ENCODE measurements at regions not wholly inside any gene's neighbourhood (a gene's known extent, or its start where the extent isn't known, plus 50 kb on each side); places are given as distances from the start of the nearest gene placed in this dataset.

GRCh38 chr4:56226579-56226978 lies 160.7 kb downstream of the AASDH start:
- Histone ChIP-seq H3K27ac (ENCODE audit: insufficient read depth, low read length, poor library complexity, severe bottlenecking) (no peak overlapping the region), H3K27me3 (ENCODE audit: control insufficient read depth, insufficient read depth, low read length) (no peaks in the 10 kb centered on the region), H3K36me3 (ENCODE audit: control insufficient read depth, insufficient read depth, low read length) (no peaks in the 10 kb centered on the region), H3K4me1 (ENCODE audit: control insufficient read depth, insufficient read depth, low read length, poor library complexity, severe bottlenecking) (no peaks in the 10 kb centered on the region), H3K9me3 (ENCODE audit: control insufficient read depth in 2 of 2, low read length in 2 of 2) (no peaks in the 10 kb centered on the region), H3K4me3 (ENCODE audit: low read depth, low read length) (no peak overlapping the region)
- Mint-ChIP-seq H3K36me3 (no peaks in the 10 kb centered on the region), H3K27ac (no peak overlapping the region), H3K4me3 (no peak overlapping the region), H3K4me1 (no peaks in the 10 kb centered on the region), H3K9me3 (peaks cover 0 to 3% (median 0%) of the 10 kb centered on the region in 7 donors), H3K27me3 (peaks cover 16% of the 10 kb centered on the region)
- no peak for ATAC-seq (ENCODE audit: low read depth in 2 of 2)
- no peak for DNase-seq

DNA sequence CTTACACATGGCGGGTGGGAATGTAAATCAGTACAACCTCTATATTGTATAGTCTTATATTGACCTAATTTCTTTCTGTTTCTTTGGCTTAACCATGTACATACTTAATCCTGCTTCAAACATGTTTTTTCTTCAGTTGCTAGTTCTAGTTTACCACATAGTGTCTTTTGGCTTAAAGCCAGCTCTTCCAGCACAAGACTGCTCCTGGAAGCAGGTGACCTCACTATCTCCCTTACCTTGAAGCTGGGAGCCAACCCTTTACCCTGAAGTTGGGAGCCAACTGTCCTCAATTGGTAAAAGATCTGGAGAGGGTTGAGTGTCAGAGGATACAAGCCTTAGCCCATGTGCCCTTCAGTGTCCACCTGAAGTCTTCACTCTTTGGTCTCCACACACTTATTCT lies 162.7 kb downstream of the AASDH start:
- Mint-ChIP-seq H3K4me1 (no peaks in the 10 kb centered on the region), H3K27ac (no peak overlapping the region)
- no peak overlapping the region for H3K4me3 ChIP-seq (ENCODE audit: low read depth, low read length)

GRCh38 chr4:56222514-56222913 lies 164.8 kb downstream of the AASDH start:
- H3K27ac ChIP-seq (ENCODE audit: insufficient read depth, low read length, poor library complexity, severe bottlenecking): no peak overlapping the region
- Mint-ChIP-seq H3K27ac (no peak overlapping the region), H3K27me3 (peaks cover 23% of the 10 kb centered on the region), H3K4me3 (no peak overlapping the region), H3K36me3 (no peaks in the 10 kb centered on the region), H3K4me1 (no peaks in the 10 kb centered on the region), H3K9me3 (peaks cover 0 to 5% (median 0%) of the 10 kb centered on the region in 7 donors)
- no peaks in the 10 kb centered on the region for H3K27me3 ChIP-seq (ENCODE audit: control insufficient read depth, insufficient read depth, low read length)
- ATAC-seq (ENCODE audit: low read depth in 2 of 2): no peak
- DNase-seq: no peak
- H3K4me1 ChIP-seq (ENCODE audit: control insufficient read depth, insufficient read depth, low read length, poor library complexity, severe bottlenecking): no peaks in the 10 kb centered on the region
- no peak overlapping the region for H3K4me3 ChIP-seq (ENCODE audit: low read depth, low read length)
- no peaks in the 10 kb centered on the region for H3K9me3 ChIP-seq (ENCODE audit: control insufficient read depth in 2 of 2, low read length in 2 of 2)
- H3K36me3 ChIP-seq (ENCODE audit: control insufficient read depth, insufficient read depth, low read length): no peaks in the 10 kb centered on the region

More for the DNA sequence above, 162.7 kb downstream of the AASDH start:
- no peak overlapping the region for H3K4me3 Mint-ChIP-seq
- Histone ChIP-seq H3K4me1 (ENCODE audit: control insufficient read depth, insufficient read depth, low read length, poor library complexity, severe bottlenecking) (no peaks in the 10 kb centered on the region), H3K27me3 (ENCODE audit: control insufficient read depth, insufficient read depth, low read length) (no peaks in the 10 kb centered on the region), H3K9me3 (ENCODE audit: control insufficient read depth in 2 of 2, low read length in 2 of 2) (no peaks in the 10 kb centered on the region), H3K27ac (ENCODE audit: insufficient read depth, low read length, poor library complexity, severe bottlenecking) (no peak overlapping the region), H3K36me3 (ENCODE audit: control insufficient read depth, insufficient read depth, low read length) (no peaks in the 10 kb centered on the region)
- ATAC-seq (ENCODE audit: low read depth in 2 of 2): no peak
- H3K27me3 Mint-ChIP-seq: peaks cover 23% of the 10 kb centered on the region
- no peaks in the 10 kb centered on the region for H3K36me3 Mint-ChIP-seq
- DNase-seq: no peak
- peaks cover 0 to 3% (median 0%) of the 10 kb centered on the region in 7 donors for H3K9me3 Mint-ChIP-seq

GRCh38 chr4:56220261-56220660 lies 167.0 kb downstream of the AASDH start:
- Histone ChIP-seq H3K4me3 (ENCODE audit: low read depth, low read length) (no peak overlapping the region), H3K9me3 (ENCODE audit: control insufficient read depth in 2 of 2, low read length in 2 of 2) (no peaks in the 10 kb centered on the region), H3K4me1 (ENCODE audit: control insufficient read depth, insufficient read depth, low read length, poor library complexity, severe bottlenecking) (no peaks in the 10 kb centered on the region), H3K36me3 (ENCODE audit: control insufficient read depth, insufficient read depth, low read length) (no peaks in the 10 kb centered on the region), H3K27ac (ENCODE audit: insufficient read depth, low read length, poor library complexity, severe bottlenecking) (no peak overlapping the region), H3K27me3 (ENCODE audit: control insufficient read depth, insufficient read depth, low read length) (no peaks in the 10 kb centered on the region)
- no peaks in the 10 kb centered on the region for H3K36me3 Mint-ChIP-seq
- H3K9me3 Mint-ChIP-seq: peaks cover 0 to 5% (median 0%) of the 10 kb centered on the region in 7 donors
- DNase-seq: no peak
- H3K4me3 Mint-ChIP-seq: no peak overlapping the region
- ATAC-seq (ENCODE audit: low read depth in 2 of 2): no peak
- no peaks in the 10 kb centered on the region for H3K4me1 Mint-ChIP-seq
- peaks cover 14% of the 10 kb centered on the region for H3K27me3 Mint-ChIP-seq
- H3K27ac Mint-ChIP-seq: no peak overlapping the region

DNA sequence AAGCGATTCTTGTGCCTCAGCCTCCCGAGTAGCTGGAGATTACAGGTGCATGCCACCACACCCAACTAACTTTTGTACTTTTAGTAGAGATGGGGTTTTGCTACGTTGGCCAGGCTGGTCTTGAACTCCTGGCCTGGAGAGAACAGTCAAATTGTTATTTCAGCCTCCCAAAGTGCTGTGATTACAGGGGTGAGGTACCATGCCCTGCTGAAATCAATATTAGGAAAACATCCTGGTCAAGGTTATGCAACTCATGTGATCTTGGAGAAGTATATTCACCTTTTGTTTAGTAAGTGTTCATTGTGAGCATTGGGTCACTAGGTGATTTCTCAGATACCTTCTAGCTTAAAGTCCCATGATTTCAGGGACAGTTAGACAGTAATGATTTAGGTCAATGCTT lies 167.8 kb downstream of the AASDH start:
- no peak for ATAC-seq (ENCODE audit: low read depth in 2 of 2)

GRCh38 chr4:56218230-56218895 lies 168.9 kb downstream of the AASDH start:
- Mint-ChIP-seq H3K4me1 (no peaks in the 10 kb centered on the region), H3K4me3 (no peak overlapping the region), H3K27me3 (peaks cover 11% of the 10 kb centered on the region), H3K36me3 (no peaks in the 10 kb centered on the region), H3K9me3 (peaks cover 0 to 3% (median 0%) of the 10 kb centered on the region in 7 donors), H3K27ac (no peak overlapping the region)
- Histone ChIP-seq H3K9me3 (ENCODE audit: control insufficient read depth in 2 of 2, low read length in 2 of 2) (no peaks in the 10 kb centered on the region), H3K4me3 (ENCODE audit: low read depth, low read length) (no peak overlapping the region), H3K4me1 (ENCODE audit: control insufficient read depth, insufficient read depth, low read length, poor library complexity, severe bottlenecking) (no peaks in the 10 kb centered on the region), H3K36me3 (ENCODE audit: control insufficient read depth, insufficient read depth, low read length) (no peaks in the 10 kb centered on the region), H3K27ac (ENCODE audit: insufficient read depth, low read length, poor library complexity, severe bottlenecking) (no peak overlapping the region), H3K27me3 (ENCODE audit: control insufficient read depth, insufficient read depth, low read length) (no peaks in the 10 kb centered on the region)
- ATAC-seq (ENCODE audit: low read depth in 2 of 2) (no peak), DNase-seq (no peak)

More for the DNA sequence above, 167.8 kb downstream of the AASDH start:
- Mint-ChIP-seq H3K36me3 (no peaks in the 10 kb centered on the region), H3K27ac (no peak overlapping the region), H3K4me1 (no peaks in the 10 kb centered on the region), H3K9me3 (peaks cover 0 to 3% (median 0%) of the 10 kb centered on the region in 7 donors), H3K4me3 (no peak overlapping the region), H3K27me3 (peaks cover 12% of the 10 kb centered on the region)
- H3K36me3 ChIP-seq (ENCODE audit: control insufficient read depth, insufficient read depth, low read length): no peaks in the 10 kb centered on the region
- no peaks in the 10 kb centered on the region for H3K9me3 ChIP-seq (ENCODE audit: control insufficient read depth in 2 of 2, low read length in 2 of 2)
- no peaks in the 10 kb centered on the region for H3K27me3 ChIP-seq (ENCODE audit: control insufficient read depth, insufficient read depth, low read length)
- H3K4me1 ChIP-seq (ENCODE audit: control insufficient read depth, insufficient read depth, low read length, poor library complexity, severe bottlenecking): no peaks in the 10 kb centered on the region
- H3K27ac ChIP-seq (ENCODE audit: insufficient read depth, low read length, poor library complexity, severe bottlenecking): no peak overlapping the region
- no peak overlapping the region for H3K4me3 ChIP-seq (ENCODE audit: low read depth, low read length)
- no peak for DNase-seq

- H3K27me3 Mint-ChIP-seq: peaks cover 8% of the 10 kb centered on the region
- no peak for DNase-seq
- H3K27ac Mint-ChIP-seq: no peak overlapping the region
These were observed 169.9 kb downstream of the AASDH start for GRCh38 chr4:56217343-56217890.

DNA sequence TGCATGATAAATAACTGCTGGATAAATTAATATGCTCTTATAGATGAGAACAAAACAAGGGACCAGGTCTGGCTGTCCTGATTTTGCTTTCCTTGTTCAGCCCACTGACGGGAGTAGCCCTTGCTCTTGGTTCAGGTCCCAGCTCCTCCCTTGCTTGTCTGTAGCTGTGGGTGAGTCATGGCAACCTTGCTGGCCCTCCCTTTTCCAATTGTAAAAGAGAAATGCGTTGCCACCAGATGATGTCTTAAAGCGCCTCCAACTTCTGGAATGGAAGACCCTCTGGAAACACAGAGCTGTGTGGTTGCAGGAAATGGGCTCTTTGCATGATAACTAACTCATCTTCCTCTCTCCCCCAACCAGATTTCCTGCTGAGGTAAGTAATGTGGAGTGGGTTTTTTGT lies 171.4 kb downstream of the AASDH start:
- DNase-seq (no peak), ATAC-seq (ENCODE audit: low read depth in 2 of 2) (no peak)
- H3K4me1 Mint-ChIP-seq: no peaks in the 10 kb centered on the region
- Histone ChIP-seq H3K4me1 (ENCODE audit: control insufficient read depth, insufficient read depth, low read length, poor library complexity, severe bottlenecking) (no peaks in the 10 kb centered on the region), H3K27ac (ENCODE audit: insufficient read depth, low read length, poor library complexity, severe bottlenecking) (no peak overlapping the region), H3K27me3 (ENCODE audit: control insufficient read depth, insufficient read depth, low read length) (no peaks in the 10 kb centered on the region), H3K36me3 (ENCODE audit: control insufficient read depth, insufficient read depth, low read length) (no peaks in the 10 kb centered on the region), H3K4me3 (ENCODE audit: low read depth, low read length) (no peak overlapping the region), H3K9me3 (ENCODE audit: control insufficient read depth in 2 of 2, low read length in 2 of 2) (no peaks in the 10 kb centered on the region)
- no peak overlapping the region for H3K4me3 Mint-ChIP-seq
- H3K27me3 Mint-ChIP-seq: peaks cover 5% of the 10 kb centered on the region
- peaks cover 0 to 8% (median 2%) of the 10 kb centered on the region in 7 donors for H3K9me3 Mint-ChIP-seq
- no peak overlapping the region for H3K27ac Mint-ChIP-seq
- H3K36me3 Mint-ChIP-seq: no peaks in the 10 kb centered on the region

More at GRCh38 chr4:56217343-56217890, 169.9 kb downstream of the AASDH start:
- H3K9me3 ChIP-seq (ENCODE audit: control insufficient read depth in 2 of 2, low read length in 2 of 2): no peaks in the 10 kb centered on the region
- no peak overlapping the region for H3K4me3 ChIP-seq (ENCODE audit: low read depth, low read length)
- H3K27me3 ChIP-seq (ENCODE audit: control insufficient read depth, insufficient read depth, low read length): no peaks in the 10 kb centered on the region
- Mint-ChIP-seq H3K36me3 (no peaks in the 10 kb centered on the region), H3K9me3 (peaks cover 0 to 3% (median 0%) of the 10 kb centered on the region in 7 donors), H3K4me1 (no peaks in the 10 kb centered on the region), H3K4me3 (no peak overlapping the region)
- no peaks in the 10 kb centered on the region for H3K4me1 ChIP-seq (ENCODE audit: control insufficient read depth, insufficient read depth, low read length, poor library complexity, severe bottlenecking)
- ATAC-seq (ENCODE audit: low read depth in 2 of 2): no peak
- no peak overlapping the region for H3K27ac ChIP-seq (ENCODE audit: insufficient read depth, low read length, poor library complexity, severe bottlenecking)
- H3K36me3 ChIP-seq (ENCODE audit: control insufficient read depth, insufficient read depth, low read length): no peaks in the 10 kb centered on the region

Data from CD4-positive, CD25-positive, alpha-beta regulatory T cell (primary cell).